ENCODE measurements at regions not wholly inside any gene's neighbourhood (a gene's known extent, or its start where the extent isn't known, plus 50 kb on each side); places are given as distances from the start of the nearest gene placed in this dataset.

- TF ChIP-seq CTCF (IDR thresholded peaks at IDR 0.05): no peak
- no peak for TF ChIP-seq EP300 (IDR thresholded peaks at IDR 0.05)
- TF ChIP-seq POLR2AphosphoS5 (IDR thresholded peaks at IDR 0.05): no peak
These were observed 2268.1 kb downstream of the PCDH7 start for GRCh38 chr4:32988165-32988811.

Measured in stomach (tissue), 4 donors.